ENCODE measurements at regions not wholly inside any gene's neighbourhood (a gene's known extent, or its start where the extent isn't known, plus 50 kb on each side); places are given as distances from the start of the nearest gene placed in this dataset.

DNA sequence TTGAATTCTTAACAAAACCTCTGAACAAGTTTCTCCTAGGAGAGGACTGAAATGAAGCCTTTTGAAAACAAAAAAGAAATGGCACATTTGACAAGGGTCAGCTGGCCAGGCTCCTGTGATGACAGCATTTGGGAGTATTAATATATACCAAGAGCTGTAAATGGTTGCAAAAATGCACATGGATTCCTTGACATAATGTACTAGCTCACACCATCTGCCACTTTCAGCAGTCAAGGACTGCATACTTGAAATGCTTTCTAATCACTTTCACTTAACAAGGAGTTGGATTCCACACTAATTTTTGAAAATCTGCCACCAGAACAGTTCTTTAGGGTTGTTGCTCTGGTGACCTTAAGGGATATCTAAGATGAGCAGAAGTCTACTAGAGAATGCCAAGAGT lies 236.7 kb upstream of the TOX3 start (continued):
- TF ChIP-seq SIN3A (conservative IDR thresholded peaks at IDR 0.05 in 1 of 2, IDR thresholded peaks at IDR 0.05 in 1 of 2; ENCODE audit: low read depth in 1 of 2, low read length in 2 of 2), result no peak
